ENCODE measurements at regions not wholly inside any gene's neighbourhood (a gene's known extent, or its start where the extent isn't known, plus 50 kb on each side); places are given as distances from the start of the nearest gene placed in this dataset.

GRCh38 chr3:64290864-64291263, 65.6 kb upstream of the PRICKLE2 start:
- no peak overlapping the region for H3K4me3 ChIP-seq (ENCODE audit: low read depth, low read length)

- H3K4me3 ChIP-seq (ENCODE audit: low read depth, low read length) = no peak overlapping the region
These were observed 64.9 kb upstream of the PRICKLE2 start for GRCh38 chr3:64290161-64290560.

GRCh38 chr3:64289622-64290021, 64.4 kb upstream of the PRICKLE2 start:
- no peak overlapping the region for H3K4me3 ChIP-seq (ENCODE audit: low read depth, low read length)

GRCh38 chr3:64278625-64279024, 53.4 kb upstream of the PRICKLE2 start:
- no peak overlapping the region for H3K4me3 ChIP-seq (ENCODE audit: low read depth, low read length)

- no peak overlapping the region for H3K4me3 ChIP-seq (ENCODE audit: low read depth, low read length)
These were observed 50.9 kb upstream of the PRICKLE2 start for GRCh38 chr3:64276131-64276530.

Measured in iPS-11a (cell line).